WTC11 (cell line): ENCODE measurements at regions not wholly inside any gene's neighbourhood (a gene's known extent, or its start where the extent isn't known, plus 50 kb on each side); places are given as distances from the start of the nearest gene placed in this dataset.
A peak's percentile ranks its signal among the peaks of the same experiment; 100 is the strongest.

Source experiments
- ATAC-seq: fragments of 200-7000 bp; cut with Tn5 transposase; 2 replicates; pipeline ENCODE4 v1.10.0; 2021; ENCODE audit warnings: mild to moderate bottlenecking, moderate library complexity
- CTCF ChIA-PET: fragments of 300-600 bp; sonication (Branson Sonifier 250); formaldehyde crosslinking; loops from one replicate; lab custom pipeline; 2021; ENCODE audit warnings: antibody characterized with exemption; lab: Charles Lee
- POLR2A ChIA-PET: fragments of 350-600 bp; sonication (Branson Sonifier 250); formaldehyde crosslinking; loops from one replicate; lab custom pipeline; 2021; ENCODE audit warnings: antibody characterized with exemption; lab: Charles Lee
- DNase-seq: peaks from one replicate; pipeline ENCODE4 v3.0.0; 2021; ENCODE audit warnings: low spot score
- H3K27ac Mint-ChIP-seq: 2 replicates; pipeline ENCODE4 v1.8.0; 2021; ENCODE audit warnings: mixed read lengths
- H3K27me3 Mint-ChIP-seq: 2 replicates; pipeline ENCODE4 v1.8.0; 2021; ENCODE audit warnings: low read depth, mild to moderate bottlenecking, moderate library complexity, mixed read lengths
- H3K36me3 Mint-ChIP-seq: 2 replicates; pipeline ENCODE4 v1.8.0; 2021; ENCODE audit warnings: mixed read lengths
- H3K4me1 Mint-ChIP-seq: 2 replicates; pipeline ENCODE4 v1.8.0; 2022; ENCODE audit warnings: mixed read lengths
- H3K4me3 Mint-ChIP-seq: 2 replicates; pipeline ENCODE4 v1.8.0; 2021; ENCODE audit warnings: mild to moderate bottlenecking, moderate library complexity, mixed read lengths
- H3K9me3 Mint-ChIP-seq: 2 replicates; pipeline ENCODE4 v1.8.0; 2021; ENCODE audit warnings: mixed read lengths
- CDX4 ChIP-seq: fragments of 250-450 bp; sonication (Bioruptor Pico); IDR thresholded peaks from 2 replicates; pipeline ENCODE4 v1.9.0; 2021; ENCODE audit warnings: moderate library complexity, mild to moderate bottlenecking, inconsistent platforms, borderline replicate concordance
- E2F1 ChIP-seq: sonication (generic); formaldehyde crosslinking; IDR thresholded peaks from 2 replicates; pipeline ENCODE4 v1.8.0; 2022; ENCODE audit warnings: mild to moderate bottlenecking, missing genetic modification reagents
- ELF4 ChIP-seq: sonication (generic); formaldehyde crosslinking; IDR thresholded peaks from 2 replicates; pipeline ENCODE4 v1.8.1; 2022; ENCODE audit warnings: low read depth, mild to moderate bottlenecking, moderate library complexity, missing genetic modification reagents
- EMX1 ChIP-seq: fragments of 250-450 bp; sonication (Bioruptor Pico); IDR thresholded peaks from 2 replicates; pipeline ENCODE4 v1.8.0; 2021; ENCODE audit warnings: mild to moderate bottlenecking
- ESRRA ChIP-seq: sonication (generic); formaldehyde crosslinking; IDR thresholded peaks from 2 replicates; pipeline ENCODE4 v1.8.1; 2022; ENCODE audit warnings: mild to moderate bottlenecking, missing genetic modification reagents, borderline replicate concordance
- MXD4 ChIP-seq: fragments of 250-450 bp; sonication (Bioruptor Pico); IDR thresholded peaks from 2 replicates; pipeline ENCODE4 v1.8.0; 2021; ENCODE audit warnings: mild to moderate bottlenecking, moderate library complexity, borderline replicate concordance
- NFE2L1 ChIP-seq: sonication (generic); formaldehyde crosslinking; IDR thresholded peaks from 2 replicates; pipeline ENCODE4 v1.8.1; 2023; ENCODE audit warnings: missing genetic modification reagents
- NR1H2 ChIP-seq: sonication (generic); formaldehyde crosslinking; IDR thresholded peaks from 2 replicates; pipeline ENCODE4 v1.9.0; 2021; ENCODE audit warnings: mild to moderate bottlenecking, moderate library complexity, missing genetic modification reagents
- OVOL2 ChIP-seq: fragments of 250-450 bp; sonication (Bioruptor Pico); IDR thresholded peaks from 2 replicates; pipeline ENCODE4 v1.9.0; 2021; ENCODE audit warnings: mild to moderate bottlenecking, borderline replicate concordance
- PREB ChIP-seq: sonication (generic); formaldehyde crosslinking; IDR thresholded peaks from 2 replicates; pipeline ENCODE4 v1.8.1; 2022; ENCODE audit warnings: mild to moderate bottlenecking, missing genetic modification reagents, moderate library complexity, borderline replicate concordance
- RELA ChIP-seq: sonication (generic); formaldehyde crosslinking; IDR thresholded peaks from 2 replicates; pipeline ENCODE4 v1.8.1; 2022; ENCODE audit warnings: missing genetic modification reagents, mild to moderate bottlenecking, borderline replicate concordance
- SOX15 ChIP-seq: fragments of 250-450 bp; sonication (Bioruptor Pico); IDR thresholded peaks from 2 replicates; pipeline ENCODE4 v1.9.0; 2021; ENCODE audit warnings: mild to moderate bottlenecking
- TCF7 ChIP-seq: sonication (generic); formaldehyde crosslinking; IDR thresholded peaks from 2 replicates; pipeline ENCODE4 v1.8.0; 2022; ENCODE audit warnings: mild to moderate bottlenecking, low read depth, missing genetic modification reagents, moderate library complexity
- USF1 ChIP-seq: sonication (generic); formaldehyde crosslinking; IDR thresholded peaks from 2 replicates; pipeline ENCODE4 v1.8.0; 2022; ENCODE audit warnings: mild to moderate bottlenecking, missing genetic modification reagents
- ZNF263 ChIP-seq: sonication (generic); formaldehyde crosslinking; IDR thresholded peaks from 2 replicates; pipeline ENCODE4 v1.8.1; 2022; ENCODE audit warnings: low read depth, mild to moderate bottlenecking, moderate library complexity, missing genetic modification reagents
- ZNF396 ChIP-seq: fragments of 250-450 bp; sonication (Bioruptor Pico); IDR thresholded peaks from 2 replicates; pipeline ENCODE4 v1.8.0; 2021; ENCODE audit warnings: mild to moderate bottlenecking, moderate library complexity, borderline replicate concordance
- ZNF423 ChIP-seq: fragments of 250-450 bp; sonication (Bioruptor Pico); IDR thresholded peaks from 2 replicates; pipeline ENCODE4 v2.1.2; 2022; ENCODE audit warnings: mild to moderate bottlenecking, moderate library complexity
- ZNF671 ChIP-seq: fragments of 250-450 bp; sonication (Bioruptor Pico); IDR thresholded peaks from 2 replicates; pipeline ENCODE4 v1.8.0; 2021; ENCODE audit warnings: mild to moderate bottlenecking
- TF ChIP-seq, protein P1 (sequence below): sonication (generic); formaldehyde crosslinking; IDR thresholded peaks from 2 replicates; pipeline ENCODE4 v1.8.1; 2022; ENCODE audit warnings: mild to moderate bottlenecking, moderate library complexity, missing genetic modification reagents
- TF ChIP-seq, protein P2 (sequence below): fragments of 250-450 bp; sonication (Bioruptor Pico); IDR thresholded peaks from 2 replicates; pipeline ENCODE4 v1.9.0; 2021; ENCODE audit warnings: mild to moderate bottlenecking
- TF ChIP-seq, protein P3 (sequence below): sonication (generic); formaldehyde crosslinking; conservative IDR thresholded peaks from 2 replicates; pipeline ENCODE4 v1.8.1; 2023; ENCODE audit warnings: mild to moderate bottlenecking, low read depth, missing genetic modification reagents, moderate library complexity
- TF ChIP-seq, protein P4 (sequence below): sonication (generic); formaldehyde crosslinking; IDR thresholded peaks from 2 replicates; pipeline ENCODE4 v1.8.1; 2023; ENCODE audit warnings: mild to moderate bottlenecking, missing genetic modification reagents, moderate library complexity

DNA sequence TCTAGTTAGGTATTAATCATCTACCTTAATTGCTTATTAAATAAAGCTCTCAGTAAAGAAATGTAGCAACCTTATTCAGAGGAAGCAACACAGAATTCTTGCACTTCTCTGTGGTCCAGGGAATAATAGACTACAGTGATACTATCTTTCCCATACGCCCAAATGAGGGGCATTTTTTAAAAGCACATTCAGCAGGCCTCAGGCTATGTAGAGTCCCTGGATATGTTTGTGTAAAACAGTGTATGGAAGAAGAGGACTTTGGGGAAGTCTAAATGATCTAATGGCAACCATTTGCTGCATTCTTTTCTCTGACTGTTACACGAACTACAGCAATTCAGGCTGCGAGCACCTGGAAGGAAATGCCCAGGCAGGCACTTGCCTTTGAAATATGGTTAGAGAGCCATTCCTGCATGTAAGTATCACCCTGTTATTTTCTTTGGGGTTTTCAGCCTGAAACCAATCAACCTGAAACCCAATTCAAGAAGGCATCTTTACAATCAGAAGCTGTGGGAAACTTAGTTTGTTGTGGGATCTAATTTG is 1814.7 kb upstream of the CELF4 start:
- Mint-ChIP-seq H3K27ac (peak overlapping the region; percentile 67; the same call in 1 of the 2 replicates), H3K4me3 (no peak overlapping the region), H3K36me3 (no peaks in the 10 kb centered on the region), H3K9me3 (no peaks in the 10 kb centered on the region), H3K27me3 (no peaks in the 10 kb centered on the region), H3K4me1 (peaks cover 24% of the 10 kb centered on the region)
- POLR2A ChIA-PET, result no interaction called here
- CTCF ChIA-PET, result no interaction called here
- ATAC-seq (peak; percentile 39), DNase-seq (no peak)
- no peak for TF ChIP-seq NFE2L1 (CRISPR knock-in tag)
- TF ChIP-seq E2F1, result no peak
- no peak for TF ChIP-seq CDX4 (CRISPR knock-in tag)
- no peak for TF ChIP-seq SOX15 (CRISPR knock-in tag)
- no peak for TF ChIP-seq USF1 (CRISPR knock-in tag)
- TF ChIP-seq EMX1 (CRISPR knock-in tag), result no peak
- no peak for TF ChIP-seq TCF7 (CRISPR knock-in tag)
- no peak for TF ChIP-seq MXD4 (CRISPR knock-in tag)
- TF ChIP-seq, protein P1, sequence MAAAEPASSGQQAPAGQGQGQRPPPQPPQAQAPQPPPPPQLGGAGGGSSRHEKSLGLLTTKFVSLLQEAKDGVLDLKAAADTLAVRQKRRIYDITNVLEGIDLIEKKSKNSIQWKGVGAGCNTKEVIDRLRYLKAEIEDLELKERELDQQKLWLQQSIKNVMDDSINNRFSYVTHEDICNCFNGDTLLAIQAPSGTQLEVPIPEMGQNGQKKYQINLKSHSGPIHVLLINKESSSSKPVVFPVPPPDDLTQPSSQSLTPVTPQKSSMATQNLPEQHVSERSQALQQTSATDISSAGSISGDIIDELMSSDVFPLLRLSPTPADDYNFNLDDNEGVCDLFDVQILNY (CRISPR knock-in tag), result no peak
- no peak for TF ChIP-seq ZNF263 (CRISPR knock-in tag)
- TF ChIP-seq, protein P2, sequence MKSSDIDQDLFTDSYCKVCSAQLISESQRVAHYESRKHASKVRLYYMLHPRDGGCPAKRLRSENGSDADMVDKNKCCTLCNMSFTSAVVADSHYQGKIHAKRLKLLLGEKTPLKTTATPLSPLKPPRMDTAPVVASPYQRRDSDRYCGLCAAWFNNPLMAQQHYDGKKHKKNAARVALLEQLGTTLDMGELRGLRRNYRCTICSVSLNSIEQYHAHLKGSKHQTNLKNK, result no peak

DNA sequence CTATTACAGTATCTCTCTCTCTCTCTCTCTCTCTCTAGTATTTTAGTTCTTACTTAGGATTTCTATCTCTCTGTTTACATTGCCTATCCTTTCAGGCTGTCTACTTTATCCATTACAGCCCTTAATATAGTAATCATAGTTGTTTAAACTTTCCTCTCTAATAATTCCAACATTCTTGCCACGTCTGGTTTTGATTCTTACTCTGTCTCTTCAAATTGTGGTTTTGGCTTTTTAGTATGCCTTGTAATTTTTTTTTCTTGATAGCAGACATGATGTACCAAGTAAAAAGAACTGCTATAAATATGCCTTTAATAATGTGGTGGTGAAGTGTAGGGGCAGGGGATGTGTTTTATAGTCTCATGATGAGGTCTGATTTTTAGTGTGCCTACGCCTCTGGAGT is 1809.5 kb upstream of the CELF4 start:
- ChIA-PET POLR2A (no interaction called here), CTCF (no interaction called here)
- Mint-ChIP-seq H3K4me3 (no peak overlapping the region), H3K27me3 (no peaks in the 10 kb centered on the region), H3K27ac (no peak overlapping the region), H3K36me3 (0 out of 2 replicates have a peak, but pooled peaks cover 4% of the 10 kb centered on the region), H3K4me1 (peaks cover 2% of the 10 kb centered on the region), H3K9me3 (peaks cover 4% of the 10 kb centered on the region; the same call in 1 of the 2 replicates)
- DNase-seq (no peak), ATAC-seq (no peak)
- TF ChIP-seq, protein P3, sequence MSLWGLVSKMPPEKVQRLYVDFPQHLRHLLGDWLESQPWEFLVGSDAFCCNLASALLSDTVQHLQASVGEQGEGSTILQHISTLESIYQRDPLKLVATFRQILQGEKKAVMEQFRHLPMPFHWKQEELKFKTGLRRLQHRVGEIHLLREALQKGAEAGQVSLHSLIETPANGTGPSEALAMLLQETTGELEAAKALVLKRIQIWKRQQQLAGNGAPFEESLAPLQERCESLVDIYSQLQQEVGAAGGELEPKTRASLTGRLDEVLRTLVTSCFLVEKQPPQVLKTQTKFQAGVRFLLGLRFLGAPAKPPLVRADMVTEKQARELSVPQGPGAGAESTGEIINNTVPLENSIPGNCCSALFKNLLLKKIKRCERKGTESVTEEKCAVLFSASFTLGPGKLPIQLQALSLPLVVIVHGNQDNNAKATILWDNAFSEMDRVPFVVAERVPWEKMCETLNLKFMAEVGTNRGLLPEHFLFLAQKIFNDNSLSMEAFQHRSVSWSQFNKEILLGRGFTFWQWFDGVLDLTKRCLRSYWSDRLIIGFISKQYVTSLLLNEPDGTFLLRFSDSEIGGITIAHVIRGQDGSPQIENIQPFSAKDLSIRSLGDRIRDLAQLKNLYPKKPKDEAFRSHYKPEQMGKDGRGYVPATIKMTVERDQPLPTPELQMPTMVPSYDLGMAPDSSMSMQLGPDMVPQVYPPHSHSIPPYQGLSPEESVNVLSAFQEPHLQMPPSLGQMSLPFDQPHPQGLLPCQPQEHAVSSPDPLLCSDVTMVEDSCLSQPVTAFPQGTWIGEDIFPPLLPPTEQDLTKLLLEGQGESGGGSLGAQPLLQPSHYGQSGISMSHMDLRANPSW (CRISPR knock-in tag), result no peak
- TF ChIP-seq RELA (CRISPR knock-in tag), result no peak
- no peak for TF ChIP-seq TCF7 (CRISPR knock-in tag)
- no peak for TF ChIP-seq OVOL2 (CRISPR knock-in tag)
- no peak for TF ChIP-seq ZNF396
- no peak for TF ChIP-seq NFE2L1 (CRISPR knock-in tag)
- TF ChIP-seq ELF4, result no peak

DNA sequence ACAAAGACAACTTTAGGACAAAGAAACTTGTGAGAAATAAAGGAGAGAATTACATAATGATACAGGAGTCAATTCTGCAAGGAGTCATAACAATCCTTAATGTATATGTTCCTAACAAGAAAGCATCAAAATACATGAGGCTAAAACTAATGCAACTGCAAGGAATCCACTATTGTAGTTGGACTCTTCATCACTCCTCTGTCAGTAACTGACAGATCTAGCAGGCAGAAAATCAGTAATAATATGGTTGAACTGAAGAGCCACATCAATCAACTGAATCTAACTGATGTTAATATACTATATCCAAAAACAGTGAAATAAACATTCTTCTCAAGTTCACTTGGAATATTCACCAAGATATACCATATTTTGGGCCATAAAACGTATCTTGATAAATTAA is 1806.4 kb upstream of the CELF4 start:
- no peak overlapping the region for H3K27ac Mint-ChIP-seq
- H3K27me3 Mint-ChIP-seq, result no peaks in the 10 kb centered on the region
- H3K4me3 Mint-ChIP-seq, result no peak overlapping the region
- peaks cover 4% of the 10 kb centered on the region; the same call in 1 of the 2 replicates for H3K9me3 Mint-ChIP-seq
- ChIA-PET CTCF (no interaction called here), POLR2A (no interaction called here)
- no peaks in the 10 kb centered on the region; the same call in 1 of the 2 replicates for H3K4me1 Mint-ChIP-seq
- no peak for DNase-seq
- 0 out of 2 replicates have a peak, but pooled peaks cover 4% of the 10 kb centered on the region for H3K36me3 Mint-ChIP-seq
- no peak for ATAC-seq
- no peak for TF ChIP-seq ZNF671 (CRISPR knock-in tag)
- TF ChIP-seq PREB (CRISPR knock-in tag), result no peak
- no peak for TF ChIP-seq NR1H2 (CRISPR knock-in tag)
- no peak for TF ChIP-seq ESRRA (CRISPR knock-in tag)
- TF ChIP-seq, protein P4, sequence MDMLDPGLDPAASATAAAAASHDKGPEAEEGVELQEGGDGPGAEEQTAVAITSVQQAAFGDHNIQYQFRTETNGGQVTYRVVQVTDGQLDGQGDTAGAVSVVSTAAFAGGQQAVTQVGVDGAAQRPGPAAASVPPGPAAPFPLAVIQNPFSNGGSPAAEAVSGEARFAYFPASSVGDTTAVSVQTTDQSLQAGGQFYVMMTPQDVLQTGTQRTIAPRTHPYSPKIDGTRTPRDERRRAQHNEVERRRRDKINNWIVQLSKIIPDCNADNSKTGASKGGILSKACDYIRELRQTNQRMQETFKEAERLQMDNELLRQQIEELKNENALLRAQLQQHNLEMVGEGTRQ, result no peak
- no peak for TF ChIP-seq ZNF423 (CRISPR knock-in tag)
- TF ChIP-seq OVOL2 (CRISPR knock-in tag), result no peak
- TF ChIP-seq CDX4 (CRISPR knock-in tag), result no peak
